ENCODE measurements at regions not wholly inside any gene's neighbourhood (a gene's known extent, or its start where the extent isn't known, plus 50 kb on each side); places are given as distances from the start of the nearest gene placed in this dataset.

DNA sequence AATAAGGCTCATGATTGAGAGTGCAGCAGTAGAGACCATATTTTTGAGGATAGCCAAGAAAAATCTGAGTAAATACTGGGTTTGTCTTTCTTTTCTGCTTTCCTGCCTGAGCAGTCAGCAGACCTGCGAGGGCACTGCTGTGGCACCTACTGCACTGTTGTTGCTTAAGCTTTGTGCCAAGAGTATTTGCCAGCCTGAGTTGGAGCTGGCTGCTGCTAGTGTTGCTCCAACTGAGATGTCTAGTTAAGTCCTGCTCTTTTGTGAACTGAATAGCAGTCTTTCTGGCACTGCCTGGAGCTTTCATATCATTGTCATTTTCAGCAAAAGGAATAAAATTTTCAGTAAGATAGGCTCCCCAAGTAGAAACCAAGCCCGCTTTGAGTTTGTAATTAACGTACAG lies 214.5 kb upstream of the P2RY1 start:
- Histone ChIP-seq H3K4me3 (no peak overlapping the region), H3K36me3 (replicated peaks) (no peaks in the 10 kb centered on the region), H3K4me1 (peaks cover 13% of the 10 kb centered on the region), H3K9me3 (no peaks in the 10 kb centered on the region), H3K27me3 (ENCODE audit: low read depth) (no peaks in the 10 kb centered on the region)
- DNase-seq (ENCODE audit: low spot score in 2 of 2), result no peak
- in situ Hi-C loops (cut with MboI; ENCODE audit: low sequenced_read_pairs), result no loop called here

DNA sequence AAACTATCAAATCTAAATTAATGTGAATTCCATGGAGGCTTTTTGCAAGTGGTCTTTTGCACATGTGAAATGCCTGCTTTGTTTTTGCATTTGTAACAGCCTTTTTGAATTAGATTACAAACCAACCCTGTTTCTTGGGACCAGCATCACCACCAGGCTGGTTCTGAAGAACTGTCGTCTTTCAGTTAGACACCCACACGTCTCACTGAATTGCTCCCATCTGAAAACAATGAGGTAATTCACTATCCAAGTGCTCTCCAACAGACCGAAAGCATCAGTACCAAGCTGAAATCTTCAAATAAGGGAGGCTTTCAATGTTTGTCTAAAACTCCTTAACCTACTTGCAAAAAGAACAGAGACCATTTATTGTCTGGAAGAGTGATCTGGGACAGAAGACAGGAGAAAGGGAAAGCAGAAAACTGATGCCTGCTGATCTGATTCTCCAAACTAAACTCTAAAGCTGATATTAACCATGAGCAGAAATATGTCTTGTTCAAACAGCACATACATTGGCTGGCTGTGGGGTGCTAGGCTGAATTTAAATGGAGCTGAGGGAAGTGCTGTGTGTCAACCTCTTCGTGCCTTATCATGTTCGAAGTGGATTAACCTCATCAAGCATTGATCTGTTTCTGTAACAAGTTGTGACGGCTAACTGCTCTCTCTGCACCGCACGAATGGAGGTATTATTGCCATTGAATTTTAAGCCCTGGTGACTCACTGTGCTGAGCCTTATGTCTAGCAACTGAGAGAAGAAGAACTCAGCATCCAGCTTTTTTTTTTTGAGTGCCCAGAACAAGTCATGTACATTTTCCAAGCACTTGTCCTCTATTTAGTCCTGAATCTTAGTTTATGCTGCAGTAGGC lies 213.7 kb upstream of the P2RY1 start:
- H3K36me3 ChIP-seq (replicated peaks), result no peaks in the 10 kb centered on the region
- no peaks in the 10 kb centered on the region for H3K27me3 ChIP-seq (ENCODE audit: low read depth)
- no peaks in the 10 kb centered on the region for H3K9me3 ChIP-seq
- peak; percentile 21 to 36 for DNase-seq (ENCODE audit: low spot score in 2 of 2)
- in situ Hi-C loops (cut with MboI; ENCODE audit: low sequenced_read_pairs), result no loop called here
- no peak overlapping the region for H3K4me3 ChIP-seq
- H3K4me1 ChIP-seq, result peaks cover 13% of the 10 kb centered on the region

DNA sequence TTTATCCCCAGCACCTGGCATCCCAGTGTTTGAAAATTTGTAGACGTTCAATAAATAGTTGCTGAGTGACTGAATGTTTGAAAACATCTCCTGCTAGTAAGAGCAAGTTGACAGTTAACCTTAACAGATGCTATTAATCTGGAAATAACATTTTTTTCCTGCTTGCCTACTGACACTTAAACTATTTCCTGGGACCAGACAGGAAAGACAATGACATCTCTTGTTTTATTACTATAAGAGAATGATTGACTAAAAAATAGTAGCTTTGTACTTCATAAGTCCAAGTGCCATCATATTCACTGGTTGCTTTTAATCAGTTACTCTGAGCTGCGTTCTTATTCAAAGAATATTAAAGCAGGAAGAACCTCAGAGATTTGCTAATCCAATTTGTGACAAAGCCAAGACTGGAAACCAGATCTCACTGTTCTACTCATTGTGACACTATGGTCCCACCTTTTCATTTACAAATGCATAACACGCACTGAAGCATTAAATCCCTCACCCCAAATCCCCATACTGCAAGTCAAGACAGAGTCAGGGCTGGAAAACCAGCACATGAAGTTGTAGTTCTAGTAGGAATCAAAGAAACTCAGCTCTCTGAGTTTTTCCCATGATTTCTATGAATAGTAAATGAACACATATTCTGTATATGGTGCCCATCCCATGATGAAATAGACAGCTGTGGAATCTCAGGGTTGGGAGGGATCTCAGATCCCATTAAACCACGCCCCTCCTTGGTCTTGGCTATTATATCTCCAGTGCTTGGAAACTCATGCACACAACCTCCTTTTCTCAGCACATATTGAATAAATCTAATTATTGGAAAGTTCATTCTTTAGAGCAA lies 212.7 kb upstream of the P2RY1 start:
- Histone ChIP-seq H3K27me3 (ENCODE audit: low read depth) (no peaks in the 10 kb centered on the region), H3K9me3 (no peaks in the 10 kb centered on the region), H3K4me1 (peaks cover 13% of the 10 kb centered on the region), H3K36me3 (replicated peaks) (no peaks in the 10 kb centered on the region), H3K4me3 (no peak overlapping the region)
- peak; percentile 53 to 81 for DNase-seq (ENCODE audit: low spot score in 2 of 2)
- in situ Hi-C loops (cut with MboI; ENCODE audit: low sequenced_read_pairs), result no loop called here

DNA sequence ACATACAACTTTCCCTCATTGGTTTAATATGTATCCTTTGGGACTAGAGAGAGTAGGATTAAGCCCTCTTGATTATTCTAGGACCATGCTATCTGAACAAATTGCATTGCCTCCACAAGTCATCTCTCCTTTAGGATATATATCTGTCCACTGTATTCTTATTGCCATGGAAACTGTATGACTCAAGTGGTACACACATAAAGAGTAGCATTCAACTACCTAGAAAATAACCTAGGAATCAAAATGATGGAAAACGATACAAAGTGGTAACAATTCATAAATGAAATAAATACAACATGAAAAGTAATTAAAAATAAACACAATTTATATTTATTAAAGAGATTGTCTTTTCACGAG lies 212.1 kb upstream of the P2RY1 start:
- Histone ChIP-seq H3K9me3 (no peaks in the 10 kb centered on the region), H3K4me3 (no peak overlapping the region), H3K27me3 (ENCODE audit: low read depth) (no peaks in the 10 kb centered on the region), H3K36me3 (replicated peaks) (no peaks in the 10 kb centered on the region), H3K4me1 (peaks cover 13% of the 10 kb centered on the region)
- in situ Hi-C loops (cut with MboI; ENCODE audit: low sequenced_read_pairs), result no loop called here
- DNase-seq (ENCODE audit: low spot score in 2 of 2), result no peak

DNA sequence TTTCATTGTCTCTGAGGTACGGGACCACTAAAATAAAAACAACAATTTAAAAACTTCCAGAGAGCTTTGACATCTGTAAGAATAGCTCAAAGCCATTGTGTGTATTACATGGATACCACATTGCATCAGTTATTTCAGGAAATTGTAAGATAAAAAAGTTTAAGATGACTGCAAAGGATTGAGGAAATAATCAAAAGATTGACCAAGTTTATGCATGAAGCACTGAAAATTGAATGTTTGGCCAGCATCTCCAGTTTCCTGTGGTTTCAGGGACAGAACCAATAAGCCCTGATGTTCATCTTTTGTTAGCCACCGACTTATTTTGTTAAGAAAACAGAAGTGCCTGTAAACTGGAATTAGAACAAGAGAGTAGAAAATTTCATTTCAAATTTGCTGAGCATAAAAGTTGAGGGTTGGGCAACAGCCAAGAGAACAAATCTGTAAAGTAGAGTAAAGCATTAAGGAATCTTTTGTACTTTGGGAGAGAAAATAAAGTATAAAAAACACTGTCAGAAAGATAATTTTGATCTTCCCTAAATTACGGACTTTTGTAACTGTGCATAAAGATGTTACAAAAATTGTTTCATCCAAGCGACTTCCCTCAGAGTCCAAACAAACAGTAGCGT lies 211.5 kb upstream of the P2RY1 start:
- peaks cover 13% of the 10 kb centered on the region for H3K4me1 ChIP-seq
- no peak overlapping the region for H3K4me3 ChIP-seq
- H3K9me3 ChIP-seq, result no peaks in the 10 kb centered on the region
- no peak for DNase-seq (ENCODE audit: low spot score in 2 of 2)
- no peaks in the 10 kb centered on the region for H3K27me3 ChIP-seq (ENCODE audit: low read depth)
- H3K36me3 ChIP-seq (replicated peaks), result no peaks in the 10 kb centered on the region
- in situ Hi-C loops (cut with MboI; ENCODE audit: low sequenced_read_pairs), result no loop called here

DNA sequence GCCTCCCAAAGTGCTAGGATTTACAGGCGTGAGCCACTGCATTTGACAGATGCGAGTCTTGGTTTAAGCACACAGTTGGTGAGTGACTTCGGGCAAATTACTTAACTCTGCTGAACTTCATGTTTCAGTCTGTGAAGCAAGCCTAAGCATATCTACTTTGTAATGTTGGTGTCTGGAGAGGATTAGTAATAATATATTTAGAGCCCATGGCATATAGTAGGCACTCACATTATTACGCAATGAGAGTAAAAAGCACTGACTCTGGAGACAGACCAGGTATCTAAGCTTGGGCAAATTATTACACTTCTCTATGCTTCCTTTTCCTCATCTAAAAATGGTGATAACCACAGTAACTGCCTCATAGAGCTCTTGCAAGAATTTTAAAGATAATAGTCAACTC lies 208.7 kb upstream of the P2RY1 start:
- Histone ChIP-seq H3K36me3 (replicated peaks) (no peaks in the 10 kb centered on the region), H3K9me3 (no peaks in the 10 kb centered on the region), H3K4me3 (no peak overlapping the region), H3K27me3 (ENCODE audit: low read depth) (no peaks in the 10 kb centered on the region), H3K4me1 (peaks cover 13% of the 10 kb centered on the region)
- no peak for DNase-seq (ENCODE audit: low spot score in 2 of 2)
- in situ Hi-C loops (cut with MboI; ENCODE audit: low sequenced_read_pairs), result no loop called here

DNA sequence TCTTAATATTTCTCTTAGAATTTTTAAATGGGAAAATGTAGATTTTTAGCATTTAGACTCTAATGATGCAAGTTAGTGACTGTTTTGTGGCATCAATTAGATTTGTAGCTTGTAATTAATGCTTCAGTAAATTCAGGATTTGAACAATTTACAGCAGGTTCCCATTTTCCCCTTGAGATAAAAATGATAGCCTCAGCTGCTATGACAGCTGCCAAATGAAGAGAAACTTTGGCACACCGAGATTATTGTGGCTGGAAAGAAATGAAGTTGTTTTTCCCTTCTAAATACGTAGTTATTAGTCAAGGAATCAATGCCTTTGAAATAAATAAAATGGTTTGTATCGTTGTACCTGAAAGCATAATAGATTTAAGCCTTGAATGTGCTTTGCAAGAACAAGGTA lies 206.4 kb upstream of the P2RY1 start:
- no peaks in the 10 kb centered on the region for H3K9me3 ChIP-seq
- no peaks in the 10 kb centered on the region for H3K27me3 ChIP-seq (ENCODE audit: low read depth)
- no peaks in the 10 kb centered on the region for H3K36me3 ChIP-seq (replicated peaks)
- H3K4me3 ChIP-seq, result no peak overlapping the region
- no peaks in the 10 kb centered on the region; the same call in 1 of the 2 replicates for H3K4me1 ChIP-seq
- in situ Hi-C loops (cut with MboI; ENCODE audit: low sequenced_read_pairs), result no loop called here
- DNase-seq (ENCODE audit: low spot score in 2 of 2), result no peak

DNA sequence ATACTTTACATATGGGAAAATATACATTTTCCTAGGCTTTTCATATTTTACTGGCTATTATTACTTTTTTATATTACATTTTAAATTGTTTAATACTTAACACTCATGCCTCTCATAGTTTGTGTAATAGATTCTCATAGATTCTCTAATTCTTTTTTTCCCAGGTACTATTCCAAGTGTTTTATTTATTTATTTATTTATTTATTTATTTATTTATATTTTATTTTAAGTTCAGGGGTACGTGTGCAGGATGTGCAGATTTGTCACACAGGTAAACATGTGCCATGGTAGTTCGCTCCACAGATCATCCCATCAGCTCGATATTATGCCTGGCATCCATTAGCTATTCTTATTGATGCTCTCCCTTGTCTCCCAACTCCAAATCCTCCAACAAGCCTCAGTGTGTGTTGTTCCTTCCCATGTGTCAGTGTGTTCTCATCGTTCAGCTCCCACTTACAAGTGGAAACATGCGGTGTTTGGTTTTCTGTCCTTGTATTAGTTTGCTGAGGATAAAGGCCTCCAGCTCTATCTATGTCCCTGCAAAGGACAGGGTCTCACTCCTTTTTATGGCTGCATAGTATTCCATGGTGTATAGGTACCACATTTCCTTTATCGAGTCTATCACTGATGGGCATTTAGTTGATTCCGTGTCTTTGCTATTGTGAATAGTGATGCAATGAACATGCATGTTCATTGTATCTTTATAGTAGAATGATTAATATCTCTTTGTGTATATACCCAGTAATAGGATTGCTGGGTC lies 205.4 kb upstream of the P2RY1 start:
- Histone ChIP-seq H3K9me3 (no peaks in the 10 kb centered on the region), H3K36me3 (replicated peaks) (no peaks in the 10 kb centered on the region), H3K4me1 (no peaks in the 10 kb centered on the region), H3K27me3 (ENCODE audit: low read depth) (no peaks in the 10 kb centered on the region), H3K4me3 (no peak overlapping the region)
- in situ Hi-C loops (cut with MboI; ENCODE audit: low sequenced_read_pairs), result no loop called here
- no peak for DNase-seq (ENCODE audit: low spot score in 2 of 2)

DNA sequence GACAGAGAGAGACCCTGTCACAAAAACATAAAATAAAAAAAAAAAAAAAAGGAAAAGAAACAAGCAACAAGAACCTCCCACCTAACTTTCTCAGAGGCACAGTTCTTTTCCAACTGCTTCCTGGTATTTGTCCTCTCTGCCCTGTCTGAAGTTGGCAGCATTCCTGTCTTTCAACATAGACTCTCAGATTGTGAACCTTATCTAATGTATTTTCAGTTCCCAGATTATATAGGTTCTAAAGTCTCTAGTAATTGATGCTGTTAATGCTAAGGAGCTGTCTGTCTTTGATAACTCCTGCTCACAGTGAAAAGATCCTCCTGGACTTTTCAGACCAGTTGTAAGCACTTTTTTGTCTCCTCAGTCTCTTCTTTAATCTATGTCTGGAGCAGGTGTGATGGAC lies 199.5 kb upstream of the P2RY1 start:
- no peak for DNase-seq (ENCODE audit: low spot score in 2 of 2)
- Histone ChIP-seq H3K4me1 (peaks cover 14% of the 10 kb centered on the region), H3K36me3 (replicated peaks) (no peaks in the 10 kb centered on the region), H3K27me3 (ENCODE audit: low read depth) (no peaks in the 10 kb centered on the region), H3K4me3 (no peak overlapping the region), H3K9me3 (no peaks in the 10 kb centered on the region)
- in situ Hi-C loops (cut with MboI; ENCODE audit: low sequenced_read_pairs), result no loop called here

DNA sequence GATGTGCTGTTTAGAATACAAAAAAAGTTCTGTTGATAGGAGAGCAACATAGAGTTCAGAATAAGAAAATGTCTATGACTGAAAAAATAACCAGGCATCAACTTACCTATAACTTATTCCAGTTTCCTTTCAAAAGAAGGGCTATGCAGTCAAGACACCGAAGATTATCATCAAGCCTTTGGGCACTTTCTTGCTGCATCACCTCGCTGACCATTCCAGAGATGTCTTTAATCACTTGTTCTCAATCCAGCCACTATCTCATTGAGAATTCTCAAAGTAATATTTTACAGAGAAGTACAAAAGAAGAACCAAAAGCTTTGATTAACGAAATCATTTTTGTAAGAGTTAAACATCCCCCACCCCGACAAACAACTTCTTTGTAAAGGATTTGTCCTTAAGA lies 198.3 kb upstream of the P2RY1 start:
- DNase-seq (ENCODE audit: low spot score in 2 of 2), result no peak
- Histone ChIP-seq H3K36me3 (replicated peaks) (no peaks in the 10 kb centered on the region), H3K4me1 (peaks cover 14% of the 10 kb centered on the region), H3K27me3 (ENCODE audit: low read depth) (no peaks in the 10 kb centered on the region), H3K4me3 (no peak overlapping the region), H3K9me3 (no peaks in the 10 kb centered on the region)
- in situ Hi-C loops (cut with MboI; ENCODE audit: low sequenced_read_pairs), result no loop called here

DNA sequence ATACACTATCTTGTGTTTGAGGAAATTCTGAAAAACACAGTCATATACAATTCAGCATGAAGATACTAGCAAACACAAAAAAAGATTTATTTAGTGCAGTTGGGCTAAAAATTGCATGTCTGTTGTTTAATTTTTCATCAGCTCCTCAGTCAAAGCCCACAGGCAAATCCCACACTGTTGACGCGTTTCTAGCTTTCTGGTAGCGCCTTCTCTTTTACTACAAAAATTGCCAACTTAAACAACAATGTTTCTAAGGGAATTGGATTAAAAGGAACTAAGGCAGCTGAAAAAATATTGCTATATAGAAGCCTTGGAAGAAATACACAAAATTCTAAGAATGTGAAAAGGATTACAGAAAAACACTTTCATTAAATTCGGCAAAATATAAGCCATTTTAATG lies 196.7 kb upstream of the P2RY1 start:
- Histone ChIP-seq H3K27me3 (ENCODE audit: low read depth) (no peaks in the 10 kb centered on the region), H3K36me3 (replicated peaks) (no peaks in the 10 kb centered on the region), H3K4me1 (peaks cover 14% of the 10 kb centered on the region), H3K9me3 (no peaks in the 10 kb centered on the region), H3K4me3 (no peak overlapping the region)
- peak in 1 of 2 experiments; percentile 32 for DNase-seq (ENCODE audit: low spot score in 2 of 2)
- in situ Hi-C loops (cut with MboI; ENCODE audit: low sequenced_read_pairs), result no loop called here

DNA sequence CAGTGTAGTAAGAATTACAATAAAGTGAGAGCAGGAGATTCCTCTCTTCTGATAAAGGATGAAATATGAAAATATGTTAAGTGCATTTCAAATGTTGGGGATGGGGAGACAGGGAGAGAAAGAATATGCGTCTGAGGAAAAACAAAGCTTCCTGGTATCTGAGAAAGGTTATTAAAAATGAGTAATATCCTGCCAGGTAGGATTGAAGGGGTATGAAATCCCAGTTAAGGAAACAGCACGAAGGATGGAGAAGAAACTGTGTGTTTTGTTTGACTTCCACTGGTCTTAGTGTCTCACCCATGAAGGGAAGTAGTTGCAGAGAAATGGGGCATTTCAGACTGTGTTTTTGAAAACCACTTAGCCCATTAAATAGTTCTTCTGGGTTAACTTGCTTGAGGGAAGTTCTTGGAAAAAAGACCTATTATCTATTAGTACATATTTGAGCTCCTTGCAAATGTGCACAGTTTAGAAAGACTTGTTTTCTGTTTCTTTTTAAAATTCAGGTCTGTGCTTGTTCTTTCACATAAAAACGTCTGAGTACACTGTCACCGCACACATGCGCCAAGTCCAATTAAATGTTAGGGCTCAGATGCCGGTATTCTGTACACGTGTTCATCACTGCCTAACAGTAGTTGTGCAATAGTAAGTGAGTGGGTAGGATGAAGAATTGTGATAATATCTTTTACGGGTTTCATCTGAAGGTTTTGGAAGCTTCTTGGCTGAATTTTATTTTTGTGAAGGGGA lies 196.1 kb upstream of the P2RY1 start:
- DNase-seq (ENCODE audit: low spot score in 2 of 2), result peak in 1 of 2 experiments; percentile 33
- Histone ChIP-seq H3K4me1 (peaks cover 14% of the 10 kb centered on the region), H3K27me3 (ENCODE audit: low read depth) (no peaks in the 10 kb centered on the region), H3K36me3 (replicated peaks) (no peaks in the 10 kb centered on the region), H3K4me3 (no peak overlapping the region), H3K9me3 (no peaks in the 10 kb centered on the region)
- in situ Hi-C loops (cut with MboI; ENCODE audit: low sequenced_read_pairs), result no loop called here

DNA sequence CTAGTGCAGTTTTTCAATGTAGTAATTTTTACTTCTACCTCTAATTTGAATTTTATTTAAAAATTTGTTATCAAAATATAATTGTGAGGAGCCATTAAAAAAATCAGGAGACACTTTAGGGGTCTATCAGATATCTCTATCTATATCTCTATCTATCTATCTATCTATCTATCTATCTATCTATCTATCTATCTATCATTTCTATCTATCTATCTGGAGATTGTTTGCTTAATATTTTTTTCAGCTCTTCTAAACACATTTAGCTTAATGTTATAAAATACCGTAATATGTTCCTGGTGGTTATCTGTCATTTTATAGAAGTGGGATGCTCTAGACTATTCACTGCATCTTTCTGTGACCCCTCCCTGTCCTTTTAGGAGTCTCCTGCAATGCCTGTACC lies 193.7 kb upstream of the P2RY1 start:
- Histone ChIP-seq H3K9me3 (no peaks in the 10 kb centered on the region), H3K4me1 (peaks cover 14% of the 10 kb centered on the region), H3K27me3 (ENCODE audit: low read depth) (no peaks in the 10 kb centered on the region), H3K36me3 (replicated peaks) (no peaks in the 10 kb centered on the region), H3K4me3 (no peak overlapping the region)
- no peak for DNase-seq (ENCODE audit: low spot score in 2 of 2)
- in situ Hi-C loops (cut with MboI; ENCODE audit: low sequenced_read_pairs), result no loop called here

Data from HAP-1 (cell line).